HCT116 (cell line): ENCODE measurements at regions not wholly inside any gene's neighbourhood (a gene's known extent, or its start where the extent isn't known, plus 50 kb on each side); places are given as distances from the start of the nearest gene placed in this dataset.

Experiments
- ATAC-seq: fragments of 200-7000 bp; cut with Tn5 transposase; 2 replicates; pipeline ENCODE4 v1.9.1; 2020; ENCODE audit warnings: mild to moderate bottlenecking, moderate library complexity
- BruUV-seq: library from RNA; stranded (reverse); fragments of 400-500 nt; replicated peaks from 2 replicates; lab custom pipeline; 2021; lab: Mats Ljungman, UMichigan
- CTCF ChIA-PET: fragments of 300-600 bp; sonication (Branson Sonifier 250); formaldehyde crosslinking; loops from one replicate; lab custom pipeline; 2021; ENCODE audit warnings: antibody characterized with exemption; lab: Charles Lee
- POLR2A ChIA-PET: fragments of 300-600, 350-600 bp; sonication (Branson Sonifier 250); formaldehyde crosslinking; loops from one replicate; lab custom pipeline; 2021; ENCODE audit warnings: antibody characterized with exemption; lab: Charles Lee
- RAD21 ChIA-PET, 2 experiments: fragments of 300-600 bp; sonication (Branson Sonifier 250); formaldehyde crosslinking; loops; one replicate each; lab custom pipeline; 2023; ENCODE audit warnings: low total read pairs in 2 of 2; ENCODE audit not compliant: uncharacterized antibody in 2 of 2, unreplicated experiment in 2 of 2, low non-redundant PET in 1 of 2; lab: Charles Lee
- DNase-seq: peaks from one replicate; pipeline ENCODE4 v3.0.0-alpha.2; 2010; ENCODE audit warnings: low read depth, low spot score
- H2AFZ ChIP-seq: fragments of 200-600 bp; shearing (Covaris generic), sonication (generic); 2 replicates; pipeline ENCODE4 v1.6.1; 2017; ENCODE audit warnings: low read depth, mixed run types, mixed read lengths, antibody characterized with exemption, low read length; ENCODE audit not compliant: poor library complexity, severe bottlenecking
- H3K27ac ChIP-seq: 2 replicates; pipeline ENCODE4 v1.5.1; 2012; ENCODE audit warnings: low read depth, low read length
- H3K27me3 ChIP-seq: fragments of 200-600 bp; sonication (generic); 2 replicates; pipeline ENCODE4 v1.6.1; 2016; ENCODE audit warnings: mixed run types, low read length, mixed read lengths; ENCODE audit not compliant: insufficient read depth
- H3K36me3 ChIP-seq, 2 experiments: fragments of 200-500 bp in 1 of 2; fragments of 200-600 bp in 1 of 2; sonication (Bioruptor generic) in 1 of 2; sonication (generic) in 1 of 2; 2 replicates each; pipeline versions ENCODE4 v1.5.1 to v1.6.1; 2014 to 2016; ENCODE audit warnings: low read length in 2 of 2, inconsistent platforms in 1 of 2, mixed read lengths in 1 of 2, mixed run types in 1 of 2; ENCODE audit not compliant: insufficient read depth in 2 of 2, control insufficient read depth in 1 of 2
- H3K4me1 ChIP-seq, 2 experiments: fragments of 200-600 bp in 1 of 2; sonication (generic) in 1 of 2; 2 replicates each; pipeline versions ENCODE4 v1.5.1 to v1.6.1; 2012 to 2017; ENCODE audit warnings: low read length in 2 of 2, inconsistent platforms in 1 of 2, mild to moderate bottlenecking in 1 of 2, mixed read lengths in 1 of 2, mixed run types in 1 of 2, moderate library complexity in 1 of 2; ENCODE audit not compliant: insufficient read depth in 2 of 2, control insufficient read depth in 1 of 2
- H3K4me2 ChIP-seq: fragments of 200-600 bp; sonication (generic); 2 replicates; pipeline ENCODE4 v1.6.1; 2017; ENCODE audit warnings: mixed run types, low read length, mixed read lengths
- H3K4me3 ChIP-seq, 2 experiments: fragments of 200-600 bp in 1 of 2; sonication (generic) in 1 of 2; replicated peaks in 1 of 2; 2 replicates each; pipeline ENCODE4 v1.5.1; 2011 to 2016; ENCODE audit warnings: low read length in 2 of 2, control low read depth in 1 of 2, low read depth in 1 of 2, mild to moderate bottlenecking in 1 of 2, mixed read lengths in 1 of 2, mixed run types in 1 of 2
- H3K79me2 ChIP-seq: fragments of 200-600 bp; sonication (generic); 2 replicates; pipeline ENCODE4 v1.6.1; 2017; ENCODE audit warnings: mild to moderate bottlenecking, mixed run types, low read length, moderate library complexity, mixed read lengths; ENCODE audit not compliant: insufficient read depth
- H3K9ac ChIP-seq: fragments of 200-600 bp; sonication (generic); 2 replicates; pipeline ENCODE4 v1.6.1; 2016; ENCODE audit warnings: low read length, mixed read lengths
- H3K9me2 ChIP-seq: fragments of 200-600 bp; sonication (generic), shearing (Covaris generic); 2 replicates; pipeline ENCODE4 v1.6.1; 2017; ENCODE audit warnings: mixed run types, mild to moderate bottlenecking, moderate library complexity; ENCODE audit not compliant: insufficient read depth
- H3K9me3 ChIP-seq, 2 experiments: fragments of 200-500 bp in 1 of 2; fragments of 200-600 bp in 1 of 2; sonication (Bioruptor generic) in 1 of 2; sonication (generic) in 1 of 2; 2 replicates each; pipeline ENCODE4 v1.6.1; 2014 to 2017; ENCODE audit warnings: low read length in 2 of 2, mixed read lengths in 2 of 2, inconsistent platforms in 1 of 2, low read depth in 1 of 2, mild to moderate bottlenecking in 1 of 2, mixed run types in 1 of 2, moderate library complexity in 1 of 2; ENCODE audit not compliant: control insufficient read depth in 1 of 2, insufficient read depth in 1 of 2
- H4K20me1 ChIP-seq: fragments of 200-600 bp; sonication (generic), shearing (Covaris generic); 2 replicates; pipeline ENCODE4 v1.6.1; 2017; ENCODE audit warnings: mixed run types, mild to moderate bottlenecking, moderate library complexity; ENCODE audit not compliant: insufficient read depth
- CBX3 ChIP-seq: IDR thresholded peaks from 2 replicates; pipeline ENCODE4 v1.6.1; 2012; ENCODE audit warnings: low read depth
- EGR1 ChIP-seq: IDR thresholded peaks from 2 replicates; pipeline ENCODE4 v1.6.1; 2012; ENCODE audit warnings: low read depth
- ELF1 ChIP-seq: IDR thresholded peaks from 2 replicates; pipeline ENCODE4 v1.6.1; 2012; ENCODE audit warnings: low read depth, borderline replicate concordance
- EZH2phosphoT487 ChIP-seq: fragments of 200-600 bp; IDR thresholded peaks from 2 replicates; pipeline ENCODE4 v1.6.1; 2018; ENCODE audit warnings: antibody characterized with exemption, borderline replicate concordance
- JUND ChIP-seq: IDR thresholded peaks from 2 replicates; pipeline ENCODE4 v1.6.1; 2012
- POLR2A ChIP-seq: IDR thresholded peaks from 2 replicates; pipeline ENCODE4 v1.7.0; 2011; ENCODE audit warnings: borderline replicate concordance; ENCODE audit not compliant: insufficient read depth, insufficient read length; ENCODE audit errors: extremely low read depth
- RAD21 ChIP-seq: IDR thresholded peaks from 2 replicates; pipeline ENCODE4 v1.6.1; 2012; ENCODE audit warnings: low read depth, mild to moderate bottlenecking
- REST ChIP-seq: IDR thresholded peaks from 2 replicates; pipeline ENCODE4 v1.6.1; 2012; ENCODE audit warnings: low read depth
- SP1 ChIP-seq: IDR thresholded peaks from 2 replicates; pipeline ENCODE4 v1.6.1; 2012; ENCODE audit warnings: low read depth
- SRF ChIP-seq: IDR thresholded peaks from 2 replicates; pipeline ENCODE4 v1.6.1; 2012; ENCODE audit warnings: low read depth
- TCF7L2 ChIP-seq: IDR thresholded peaks from 2 replicates; pipeline ENCODE4 v1.7.0; 2011; ENCODE audit warnings: borderline replicate concordance, inconsistent platforms; ENCODE audit not compliant: insufficient read depth, insufficient read length; ENCODE audit errors: extremely low read depth
- ZBTB33 ChIP-seq: IDR thresholded peaks from 2 replicates; pipeline ENCODE4 v1.6.1; 2011; ENCODE audit warnings: mild to moderate bottlenecking, low read length, moderate library complexity; ENCODE audit not compliant: insufficient replicate concordance; ENCODE audit errors: extremely low read depth
- ZNF274 ChIP-seq: fragments of 200-500 bp; sonication (Bioruptor generic); IDR thresholded peaks from 2 replicates; pipeline ENCODE4 v1.6.1; 2014; ENCODE audit warnings: mild to moderate bottlenecking, low read depth, low read length, inconsistent platforms
- intact Hi-C: fragments of 100-400 bp; cut with micrococcal nuclease; formaldehyde crosslinking; loops from 2 replicates; pipeline ENCODE4 v1.10.0; 2022

GRCh38 chr4:187383181-187383580 lies 612.4 kb upstream of the ZFP42 start:
- Histone ChIP-seq H3K4me1 (peaks cover 0 to 5% of the 10 kb centered on the region in 2 experiments; a peak in 1 of 4 replicates), H3K4me3 (no peak overlapping the region), H3K9me3 (no peaks in the 10 kb centered on the region)
- ATAC-seq (no peak), DNase-seq (no peak)
- intact Hi-C loops, result no loop called here
- TF ChIP-seq ZNF274 (no peak), ZBTB33 (no peak), ELF1 (no peak), JUND (no peak), TCF7L2 (no peak), SRF (no peak), REST (no peak), POLR2A (no peak), RAD21 (no peak), EGR1 (no peak), EZH2phosphoT487 (no peak), SP1 (no peak), CBX3 (no peak)
- TF ChIP-seq, all 23 proteins: peak for 0
- Histone ChIP-seq H4K20me1 (no peaks in the 10 kb centered on the region), H3K27ac (no peak overlapping the region), H2AFZ (no peak overlapping the region), H3K9ac (no peak overlapping the region), H3K27me3 (no peaks in the 10 kb centered on the region), H3K36me3 (no peaks in the 10 kb centered on the region), H3K9me2 (no peaks in the 10 kb centered on the region), H3K4me2 (no peak overlapping the region), H3K79me2 (no peaks in the 10 kb centered on the region)
- ChIA-PET CTCF (no interaction called here), POLR2A (no interaction called here), RAD21 (no interaction called here)
- no TSS peak for BruUV-seq
